ENCODE measurements at regions not wholly inside any gene's neighbourhood (a gene's known extent, or its start where the extent isn't known, plus 50 kb on each side); places are given as distances from the start of the nearest gene placed in this dataset.

- FAIRE-seq: no peak
- in situ Hi-C loops (cut with MboI): no loop called here
- no peaks in the 10 kb centered on the region for H3K79me2 ChIP-seq (ENCODE audit: control insufficient read depth, insufficient read depth, low read length)
- H3K4me2 ChIP-seq (ENCODE audit: insufficient read depth, low read length): no peak overlapping the region
- no peak for DNase-seq (ENCODE audit: extremely low read depth in 1 of 4, low spot score in 3 of 4)
- BruUV-seq (replicated peaks): no TSS peak
- no peak for ATAC-seq
- H3K9ac ChIP-seq (ENCODE audit: insufficient read depth in 1 of 2, low read depth in 2 of 2, low read length in 2 of 2): no peak overlapping the region
- no peaks in the 10 kb centered on the region for H3K9me3 ChIP-seq (replicated peaks; ENCODE audit: control insufficient read depth, insufficient read depth, low read depth, low read length)
- no peaks in the 10 kb centered on the region for H3K27me3 ChIP-seq (ENCODE audit: control insufficient read depth in 2 of 2, insufficient read depth in 2 of 2, low read length in 2 of 2)
- no peaks in the 10 kb centered on the region for H3K36me3 ChIP-seq (ENCODE audit: control insufficient read depth, insufficient read depth, low read length)
- CTCF ChIA-PET (ENCODE audit: low intra/inter-chr PET ratio): no interaction called here
- intact Hi-C loops (cut with micrococcal nuclease): no loop called here
- H3K27ac ChIP-seq (ENCODE audit: extremely low read depth, low read depth, low read length): no peak overlapping the region
- H2AFZ ChIP-seq (ENCODE audit: low read depth, low read length): no peak overlapping the region
- WGBS (ENCODE audit: insufficient coverage, low coverage, missing lambda C conversion rate): 44% methylated on average over 1 of the region's 1 CpG
- H3K4me1 ChIP-seq (replicated peaks in 1 of 2; ENCODE audit: control insufficient read depth in 2 of 2, insufficient read depth in 2 of 2, low read length in 2 of 2): no peaks in the 10 kb centered on the region
- H4K20me1 ChIP-seq (replicated peaks; ENCODE audit: control insufficient read depth, insufficient read depth, low read length): no peaks in the 10 kb centered on the region
- no peak overlapping the region for H3K4me3 ChIP-seq
- H3K9me1 ChIP-seq (ENCODE audit: control insufficient read depth, insufficient read depth, low read length): no peaks in the 10 kb centered on the region
- POLR2A ChIA-PET: no interaction called here
- TF ChIP-seq ELF4 (CRISPR knock-in tag; IDR thresholded peaks at IDR 0.05): no peak
- TF ChIP-seq CCNT2 (IDR thresholded peaks at IDR 0.05; ENCODE audit: borderline replicate concordance, extremely low read depth, insufficient read length, low read depth, low read length): no peak
- TF ChIP-seq ZNF140 (CRISPR knock-in tag; IDR thresholded peaks at IDR 0.05): no peak
- no peak for TF ChIP-seq RBFOX2 (IDR thresholded peaks at IDR 0.05; ENCODE audit: low read depth, low read length)
- TF ChIP-seq PBX2 (CRISPR knock-in tag; IDR thresholded peaks at IDR 0.05; ENCODE audit: low read depth): no peak
- no peak for TF ChIP-seq PBX2 (tag; conservative IDR thresholded peaks at IDR 0.05; ENCODE audit: low read depth)
- TF ChIP-seq HDAC3 (IDR thresholded peaks at IDR 0.05; ENCODE audit: borderline replicate concordance, partially characterized antibody): no peak
- TF ChIP-seq ZNF24 (IDR thresholded peaks at IDR 0.05): no peak
- no peak for TF ChIP-seq MITF (IDR thresholded peaks at IDR 0.05)
- TF ChIP-seq BACH1 (tag; IDR thresholded peaks at IDR 0.05): no peak
- no peak for TF ChIP-seq BDP1 (IDR thresholded peaks at IDR 0.05; ENCODE audit: insufficient read depth, insufficient read length)
- TF ChIP-seq KAT7 (CRISPR knock-in tag; IDR thresholded peaks at IDR 0.05; ENCODE audit: borderline replicate concordance): no peak
- TF ChIP-seq TRIM25 (IDR thresholded peaks at IDR 0.05; ENCODE audit: borderline replicate concordance): no peak
- no peak for TF ChIP-seq TARDBP (IDR thresholded peaks at IDR 0.05)
- no peak for TF ChIP-seq DACH1 (IDR thresholded peaks at IDR 0.05; ENCODE audit: partially characterized antibody)
- no peak for TF ChIP-seq TGIF2 (CRISPR knock-in tag; IDR thresholded peaks at IDR 0.05)
- no peak for TF ChIP-seq ZNF561 (CRISPR knock-in tag; conservative IDR thresholded peaks at IDR 0.05)
Observed at GRCh38 chr1:218866507-218866906, 307.2 kb upstream of the LYPLAL1 start.
